ENCODE measurements at regions not wholly inside any gene's neighbourhood (a gene's known extent, or its start where the extent isn't known, plus 50 kb on each side); places are given as distances from the start of the nearest gene placed in this dataset.

DNA sequence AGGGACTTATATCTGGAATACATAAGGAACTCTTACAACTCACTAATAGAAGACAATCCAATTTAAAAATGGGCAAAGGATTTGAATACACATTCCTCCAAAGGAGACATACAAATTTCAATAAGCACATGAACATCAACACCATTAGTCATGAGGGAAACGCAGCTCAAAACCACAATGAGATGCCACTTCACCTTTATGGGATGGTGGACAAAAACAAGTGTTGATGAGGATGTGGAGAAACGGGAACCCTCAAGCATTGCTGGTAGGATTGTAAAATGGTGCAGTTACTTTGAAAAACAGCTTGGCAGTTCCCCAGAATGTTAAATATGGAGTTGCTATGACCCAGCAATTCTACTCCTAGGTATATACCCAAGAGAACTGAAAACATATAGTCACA is 72.7 kb upstream of the IER5L start:
- DNase-seq: no peak

DNA sequence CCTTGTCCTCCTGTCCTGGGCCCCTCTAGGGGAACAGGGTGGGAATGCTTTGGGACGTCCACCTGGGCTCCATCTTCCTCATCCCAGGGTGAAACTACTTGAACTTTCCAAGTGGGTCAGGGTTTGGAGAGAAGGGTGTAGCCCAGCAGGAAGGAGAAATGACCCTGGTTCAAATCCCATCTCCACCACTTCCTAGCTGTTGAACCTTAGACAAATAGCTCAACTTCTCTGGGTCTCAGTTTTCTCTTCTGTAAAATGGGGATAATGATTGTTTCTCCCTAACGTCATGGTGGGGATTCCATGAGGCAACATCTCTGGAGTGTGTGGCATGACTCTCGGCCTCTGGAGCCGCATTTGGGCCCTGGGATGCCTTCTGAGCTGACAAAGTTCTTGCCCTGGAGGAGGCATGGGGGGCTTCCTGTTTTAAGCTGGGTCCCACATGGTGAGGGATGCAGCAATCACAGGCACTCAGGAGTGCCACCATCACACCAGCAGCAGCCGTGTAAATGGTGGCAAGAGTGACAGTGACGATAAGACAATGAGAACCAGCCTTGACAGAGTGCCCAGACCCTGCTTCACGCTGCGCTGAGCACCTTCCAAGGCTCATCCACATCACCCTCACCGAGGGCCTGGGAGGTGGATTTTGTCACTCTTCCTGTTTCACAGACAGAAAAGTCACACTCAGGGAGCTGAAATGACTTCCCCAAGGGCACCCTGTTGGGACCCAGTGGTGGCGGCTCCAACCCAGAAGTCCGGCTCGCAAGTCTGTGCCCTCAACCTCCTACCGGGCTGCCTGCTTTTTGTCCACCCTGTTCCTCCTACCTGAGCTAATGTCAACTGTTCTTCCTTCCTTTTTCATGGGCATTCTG is 69.5 kb upstream of the IER5L start:
- no peak for DNase-seq

GRCh38 chr9:129245276-129245675 is 67.2 kb upstream of the IER5L start:
- no peak for DNase-seq

DNA sequence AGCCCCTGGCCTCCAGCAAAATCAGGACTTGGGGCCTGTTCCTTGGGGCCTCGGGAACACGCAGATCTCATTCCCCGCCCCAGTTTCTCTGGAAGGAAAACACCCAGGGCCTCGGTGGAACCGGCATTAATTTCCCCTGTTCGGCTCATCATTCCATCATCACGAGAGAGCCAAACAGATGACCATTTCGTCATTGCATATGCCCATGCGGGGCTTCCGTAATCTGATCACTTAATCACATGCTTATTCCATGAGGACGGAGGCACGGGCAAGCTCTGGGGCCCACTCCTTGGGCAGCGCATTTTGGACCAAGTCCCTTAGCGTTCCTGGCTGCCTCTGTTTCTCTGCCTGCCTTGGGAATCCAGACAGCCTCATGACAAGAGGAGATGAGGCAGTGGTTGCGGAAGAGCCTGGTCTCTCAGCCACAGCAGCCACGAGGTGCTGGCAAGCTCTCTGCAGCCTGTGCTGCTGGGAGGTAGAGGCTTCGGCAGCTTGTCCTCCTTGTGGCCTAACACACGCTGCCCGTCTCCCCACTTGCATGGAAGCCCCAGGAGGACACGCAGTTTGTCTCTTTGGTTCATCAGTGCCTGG is 65.0 kb upstream of the IER5L start:
- DNase-seq: no peak

DNA sequence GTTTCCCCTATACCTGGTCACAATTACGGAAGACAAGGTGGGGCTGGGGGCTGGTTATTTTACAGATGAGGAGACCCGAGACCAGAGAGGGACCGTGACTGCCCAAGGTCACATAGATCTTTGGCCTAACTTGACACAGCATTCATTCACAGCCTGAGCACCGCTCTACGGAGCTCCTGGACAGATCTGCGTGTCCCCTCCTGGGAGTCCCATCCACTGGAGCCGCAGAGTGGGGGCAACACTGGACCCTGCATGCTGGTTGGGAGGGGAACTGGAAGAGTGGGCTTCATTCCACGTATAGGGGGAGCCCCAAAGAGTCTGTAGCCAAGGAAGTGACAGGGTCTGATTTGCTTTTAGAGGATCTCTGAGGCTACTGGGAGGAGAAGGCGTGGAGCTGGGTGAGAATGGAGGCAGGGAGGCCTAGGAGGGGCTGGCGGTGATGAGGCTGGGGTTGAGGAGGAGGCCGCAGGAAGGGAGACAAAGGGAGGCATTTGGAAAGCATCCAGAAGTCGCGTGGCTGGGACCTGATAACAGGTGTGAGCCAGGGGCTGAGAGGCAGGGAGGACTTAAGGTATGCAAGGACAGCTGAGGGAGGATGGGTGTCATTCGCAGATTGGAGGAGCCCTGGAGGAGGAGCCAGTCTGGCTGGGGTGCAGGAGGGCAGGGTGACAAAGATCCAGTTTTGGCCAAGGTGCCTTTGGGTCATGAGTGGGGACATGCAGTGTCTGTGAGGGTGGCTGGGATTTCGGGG is 64.3 kb upstream of the IER5L start:
- DNase-seq: no peak

GRCh38 chr9:129241725-129242124 is 63.7 kb upstream of the IER5L start:
- DNase-seq: no peak

GRCh38 chr9:129240581-129241211 is 62.6 kb upstream of the IER5L start:
- no peak for DNase-seq

DNA sequence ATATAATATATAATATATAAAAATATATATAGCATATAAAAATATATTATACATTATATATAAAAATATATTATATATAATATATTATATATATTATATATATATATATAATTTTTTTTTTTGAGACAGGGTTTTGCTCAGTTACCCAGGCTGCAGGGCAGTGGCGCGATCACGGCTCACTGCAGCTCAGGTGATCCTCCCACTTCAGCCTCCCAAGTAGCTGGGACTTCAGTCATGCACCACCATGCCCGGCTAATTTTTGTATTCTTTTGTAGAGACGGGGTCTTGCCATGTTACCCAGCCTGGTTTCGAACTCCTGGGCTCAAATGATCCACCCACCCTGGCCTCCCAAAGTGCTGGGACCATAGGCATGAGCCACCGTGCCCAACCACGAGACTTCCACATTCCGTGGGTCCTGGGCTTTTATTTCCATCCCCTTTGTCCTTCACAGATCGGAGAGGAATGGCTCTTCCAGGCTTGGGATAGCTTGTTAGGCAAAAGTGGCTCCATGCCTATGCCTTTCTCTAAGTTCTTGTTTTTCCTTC is 62.0 kb upstream of the IER5L start:
- DNase-seq: no peak

- DNase-seq: no peak
These were observed 59.7 kb upstream of the IER5L start for GRCh38 chr9:129237803-129238202.

DNA sequence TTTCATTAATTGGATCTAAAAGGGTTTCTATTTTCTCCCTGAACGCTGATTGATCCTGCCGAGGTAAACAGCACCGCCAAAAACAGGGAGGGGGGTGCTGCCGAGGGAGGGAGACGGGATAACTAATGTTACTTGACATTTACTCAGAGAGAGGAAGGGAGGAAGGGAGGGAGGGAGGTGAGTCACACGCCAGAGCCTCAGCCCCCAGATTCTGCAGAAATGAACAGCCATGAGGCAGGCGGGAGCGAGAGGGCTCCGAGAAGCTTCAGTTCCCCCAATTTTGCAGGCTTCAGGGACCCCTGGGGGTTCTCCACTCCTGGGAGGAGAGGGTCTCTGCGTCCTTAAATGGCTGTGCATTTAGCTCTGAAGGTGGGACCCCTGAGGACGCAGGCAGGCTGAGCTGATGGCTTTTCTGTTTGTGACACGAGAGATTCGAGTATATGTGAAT is 59.1 kb upstream of the IER5L start:
- DNase-seq: no peak

DNA sequence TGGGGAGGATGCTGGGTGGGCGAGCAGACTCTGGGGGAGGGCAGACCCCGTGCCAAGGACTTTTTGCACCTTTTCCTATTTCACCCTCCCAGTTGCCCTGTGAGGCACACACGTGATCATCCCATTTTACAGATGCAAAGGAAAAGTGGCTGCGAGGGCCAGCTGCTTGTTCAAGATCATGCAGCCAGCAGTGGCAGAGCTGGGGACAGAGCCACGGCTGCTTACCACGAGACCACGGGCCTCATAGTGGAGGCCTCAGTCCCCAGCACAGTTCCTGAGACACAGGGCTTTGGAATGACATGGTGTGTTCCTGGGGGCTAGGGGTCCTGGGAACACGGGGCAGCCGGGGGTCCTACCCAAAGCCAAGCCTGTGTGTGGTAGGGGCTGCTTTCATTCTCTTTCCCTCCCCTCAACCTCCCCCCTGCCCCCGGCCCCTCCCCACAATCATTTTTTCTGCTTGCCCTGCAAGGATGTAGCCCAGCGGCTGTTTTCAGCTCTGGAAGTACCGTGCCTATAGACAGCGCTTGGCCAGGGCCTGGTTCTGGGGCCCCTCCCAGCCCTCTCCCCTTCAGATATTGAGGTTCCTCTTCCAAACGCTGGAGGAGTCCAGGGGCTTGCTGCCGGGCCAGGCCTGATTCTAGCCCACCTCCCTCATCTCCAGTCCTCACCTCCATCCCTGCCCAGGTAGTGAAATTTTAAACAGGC is 58.5 kb upstream of the IER5L start:
- DNase-seq: no peak

DNA sequence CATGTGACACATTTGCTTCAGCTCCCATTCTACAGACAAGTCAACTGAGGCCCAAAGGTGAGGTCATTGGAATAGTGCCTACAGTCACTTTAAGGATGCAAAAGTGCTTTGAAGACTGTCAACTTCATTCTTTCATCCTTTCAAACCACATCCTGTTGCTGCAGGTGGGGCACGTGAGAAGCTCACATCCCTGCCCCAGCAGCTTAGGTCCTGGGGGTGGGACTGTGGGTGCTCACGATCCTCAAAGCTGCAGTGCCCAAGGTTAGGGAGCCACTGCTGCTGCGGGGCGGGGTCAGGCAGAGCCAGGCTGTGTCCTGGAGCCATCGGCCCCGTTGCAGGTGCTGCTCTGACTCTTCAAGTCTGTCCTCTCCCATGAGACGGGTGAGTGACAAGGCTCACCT is 57.9 kb upstream of the IER5L start:
- DNase-seq: no peak

- no peak for DNase-seq
These were observed 57.2 kb upstream of the IER5L start for GRCh38 chr9:129235041-129235930.

- DNase-seq: no peak
These were observed 56.4 kb upstream of the IER5L start for GRCh38 chr9:129234491-129234890.

DNA sequence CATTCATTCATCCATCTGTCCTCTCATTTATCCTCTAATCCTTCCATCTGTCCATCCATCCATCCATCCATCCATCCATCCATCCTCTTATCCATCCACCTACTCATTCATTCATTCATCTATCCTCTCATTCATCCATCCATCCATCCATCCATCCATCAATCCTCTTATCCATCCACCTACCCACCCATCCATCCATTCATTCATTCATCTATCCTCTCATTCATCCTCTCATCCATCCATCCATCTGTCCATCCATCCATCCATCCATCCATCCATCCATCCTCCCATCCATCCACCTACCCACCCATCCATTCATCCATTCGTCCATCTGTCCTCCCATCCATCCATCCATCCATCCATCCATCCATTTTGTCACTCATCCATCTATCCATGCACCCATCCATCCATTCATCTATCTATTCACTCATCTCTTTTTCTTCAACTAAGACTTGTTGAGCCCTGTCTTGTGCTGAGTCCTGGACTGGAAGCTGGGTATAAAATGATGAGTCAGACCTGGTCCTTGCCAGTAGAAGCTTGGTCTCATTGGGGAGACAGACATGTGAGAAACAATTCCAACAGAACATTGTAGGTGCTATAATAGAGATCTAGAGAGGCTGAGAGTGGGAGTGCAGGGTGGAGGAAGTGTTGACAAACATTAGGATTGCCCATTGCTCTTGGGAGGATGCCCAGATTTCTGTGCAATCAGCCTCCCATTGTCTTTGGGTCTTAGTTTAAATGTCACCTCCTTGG is 55.0 kb upstream of the IER5L start:
- no peak for DNase-seq

GRCh38 chr9:129231759-129232158 is 53.7 kb upstream of the IER5L start:
- no peak for DNase-seq

GRCh38 chr9:129231022-129231739 is 53.1 kb upstream of the IER5L start:
- DNase-seq: no peak

GRCh38 chr9:129230302-129230701 is 52.2 kb upstream of the IER5L start:
- DNase-seq: no peak

All from DMS79 (cell line).